ENCODE measurements at regions not wholly inside any gene's neighbourhood (a gene's known extent, or its start where the extent isn't known, plus 50 kb on each side); places are given as distances from the start of the nearest gene placed in this dataset.

DNA sequence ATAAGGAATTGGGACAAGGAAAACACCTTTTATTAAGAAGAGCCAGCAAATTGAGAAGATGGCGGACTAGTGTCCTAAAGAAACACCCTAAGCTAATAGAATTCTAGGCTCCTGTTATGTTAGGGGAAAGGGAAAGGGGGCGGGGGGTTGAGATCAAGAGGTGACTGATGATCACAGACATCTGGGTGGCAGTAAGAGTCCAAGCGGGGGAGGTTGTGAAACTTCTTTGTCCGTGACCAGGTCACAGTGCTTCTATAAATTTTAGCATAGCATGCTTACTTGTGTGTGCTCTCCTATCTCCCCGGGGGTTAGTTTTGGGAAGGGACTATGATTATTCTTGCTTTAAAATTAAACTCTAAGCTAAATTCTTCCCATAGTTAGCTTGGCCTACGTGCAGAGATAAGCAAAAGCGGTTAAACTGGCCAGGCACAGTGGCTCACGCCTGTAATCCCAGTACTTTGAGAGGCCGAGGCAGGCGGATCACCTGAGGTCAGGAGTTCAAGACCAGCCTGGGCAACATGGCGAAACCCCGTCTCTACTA lies 262.1 kb downstream of the SKIDA1 start:
- DNase-seq (ENCODE audit: low read depth) = no peak

DNA sequence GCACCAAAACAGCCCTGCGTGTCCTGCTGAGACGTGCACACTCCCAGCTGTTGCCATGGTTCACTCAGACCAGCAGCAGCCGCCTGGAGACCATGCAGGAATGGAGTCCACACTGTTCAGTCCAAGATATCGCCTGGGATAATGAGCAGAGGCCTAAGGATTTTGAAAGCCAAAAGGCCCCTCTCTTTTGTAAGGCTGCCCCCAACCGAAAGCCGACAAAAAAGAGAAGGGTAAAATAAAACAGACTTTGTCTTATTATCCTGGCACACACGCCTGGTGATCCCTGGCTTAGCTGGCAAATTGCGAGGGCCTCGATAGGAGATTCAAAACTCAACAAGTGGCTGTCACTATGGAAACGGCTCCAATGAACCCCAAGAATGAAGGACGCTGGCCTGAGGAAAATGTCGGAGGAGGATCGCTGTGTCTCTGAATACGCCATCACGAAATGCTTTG lies 263.6 kb downstream of the SKIDA1 start:
- DNase-seq (ENCODE audit: low read depth) = no peak

DNA sequence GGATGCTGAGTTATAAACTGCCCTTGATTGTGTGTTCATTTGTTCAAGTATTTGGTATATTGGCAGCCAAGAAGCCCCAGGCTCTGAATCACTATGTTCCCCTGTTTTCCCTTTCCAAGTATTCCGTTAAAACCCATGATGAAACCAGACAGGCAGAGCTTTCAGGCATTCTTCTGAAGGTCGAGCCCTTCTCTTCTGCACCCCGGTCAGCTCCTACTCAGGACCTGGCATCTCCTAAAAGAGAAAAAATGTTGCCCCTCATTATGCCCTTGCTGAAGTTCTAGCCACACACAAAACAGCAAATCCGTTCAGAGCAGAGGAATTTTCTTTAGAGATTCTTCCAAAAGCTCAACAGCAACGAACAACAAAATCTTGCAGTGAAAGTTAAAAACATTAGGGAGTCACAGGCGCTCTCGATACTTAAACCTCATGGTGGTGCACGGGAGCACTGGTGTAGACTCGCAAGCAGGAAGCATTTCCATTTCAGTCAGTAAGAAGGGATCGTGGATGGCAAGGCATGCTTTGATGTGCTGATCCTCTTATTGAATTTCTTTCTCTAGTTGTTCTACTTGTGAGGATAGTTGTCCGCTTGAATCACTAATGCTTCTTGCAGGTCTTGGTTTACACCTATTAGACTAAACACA lies 264.9 kb downstream of the SKIDA1 start:
- DNase-seq (ENCODE audit: low read depth) = no peak

DNA sequence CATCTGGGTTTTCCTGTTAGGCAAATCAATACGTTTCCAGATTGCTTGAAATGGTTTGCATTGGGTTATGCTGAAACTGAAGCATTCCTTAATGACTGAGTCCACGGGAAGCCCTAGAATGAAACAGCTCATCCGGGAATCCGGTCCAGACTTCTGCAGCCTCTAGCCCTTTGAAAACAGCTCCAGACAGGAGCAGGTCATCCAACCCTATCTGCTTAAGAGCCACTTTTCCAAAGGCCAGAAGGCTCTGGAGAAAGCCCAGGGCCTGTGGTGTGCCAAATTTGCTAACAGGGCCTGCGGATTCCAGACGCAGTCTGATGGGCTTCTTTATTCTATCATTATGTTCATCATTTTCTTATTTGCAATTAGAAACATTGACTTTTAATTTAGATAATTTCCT lies 265.4 kb downstream of the SKIDA1 start:
- DNase-seq (ENCODE audit: low read depth) = no peak

DNA sequence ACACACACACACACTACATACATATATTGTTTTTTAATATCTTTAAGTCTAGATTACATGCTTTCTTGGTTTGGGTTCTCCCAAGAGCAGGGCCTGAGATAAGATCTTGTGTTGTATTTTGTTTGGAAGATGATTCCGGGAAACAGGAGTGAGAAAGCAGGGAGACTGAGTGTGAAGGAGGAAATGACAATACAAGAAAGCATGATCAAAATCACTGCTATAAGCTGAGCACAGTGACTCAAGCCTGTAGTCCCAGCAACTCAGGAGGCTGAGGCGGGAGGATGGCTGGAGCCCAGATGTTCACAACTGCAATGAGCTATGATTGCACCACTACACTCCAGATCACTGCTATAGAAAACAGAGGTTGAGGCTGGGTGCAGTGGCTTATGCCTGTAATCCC lies 267.6 kb downstream of the SKIDA1 start:
- no peak for DNase-seq (ENCODE audit: low read depth)

DNA sequence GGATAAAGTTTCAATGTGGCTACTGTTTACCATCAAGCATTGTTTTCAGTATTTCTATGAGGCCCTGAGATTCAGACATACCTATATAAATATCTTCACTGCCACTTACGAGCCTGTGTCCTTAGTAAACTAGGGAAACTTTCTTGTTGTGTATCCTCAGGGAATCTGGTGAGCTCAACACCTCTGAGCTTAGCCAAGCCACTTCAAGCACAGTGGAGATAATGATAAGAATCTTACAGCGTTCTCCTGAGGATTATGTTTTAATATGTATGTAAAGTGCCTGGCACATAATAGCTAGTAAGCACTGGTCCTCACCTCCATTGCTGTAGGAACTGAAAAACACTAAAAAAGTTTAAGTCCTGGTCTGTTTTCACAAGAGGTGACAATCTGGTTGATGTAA lies 268.3 kb downstream of the SKIDA1 start:
- DNase-seq (ENCODE audit: low read depth) = no peak

DNA sequence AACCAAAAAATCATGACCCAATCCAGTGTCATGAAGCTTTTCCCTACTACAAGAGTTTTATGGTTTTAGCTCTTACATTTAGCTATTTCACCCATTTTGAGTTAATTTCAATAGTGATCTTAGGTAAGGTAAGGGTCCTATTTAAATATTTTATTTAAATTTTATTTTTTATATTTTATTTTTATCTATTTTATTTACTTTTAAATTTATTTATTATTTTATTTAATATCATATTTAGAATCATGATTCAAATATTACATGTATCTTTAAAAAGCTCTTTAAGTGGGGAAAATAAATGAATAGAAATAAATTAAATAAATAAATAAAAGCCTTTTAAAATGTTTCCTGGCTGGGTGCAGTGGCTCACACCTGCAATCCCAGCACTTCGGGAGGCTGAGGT lies 276.0 kb downstream of the SKIDA1 start:
- no peak for DNase-seq (ENCODE audit: low read depth)

DNA sequence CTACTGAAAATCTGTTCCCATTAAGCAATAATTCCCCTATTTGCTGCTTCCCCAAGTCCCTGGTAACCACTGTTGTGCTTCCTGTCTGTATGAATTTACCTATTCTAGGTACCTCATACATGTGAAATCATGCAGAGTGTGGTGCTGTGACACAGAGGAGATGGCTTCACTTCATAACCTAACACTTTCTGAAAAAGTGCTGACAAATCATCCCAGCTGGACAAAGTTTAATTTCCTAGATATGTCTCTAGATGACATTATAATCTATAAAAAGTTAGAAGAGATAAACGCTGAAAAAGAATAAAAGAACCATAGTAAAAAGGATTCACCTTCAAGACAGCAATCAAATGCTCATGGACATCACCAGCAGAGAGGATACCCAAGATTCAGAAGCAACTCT lies 277.9 kb downstream of the SKIDA1 start:
- DNase-seq (ENCODE audit: low read depth) = no peak

DNA sequence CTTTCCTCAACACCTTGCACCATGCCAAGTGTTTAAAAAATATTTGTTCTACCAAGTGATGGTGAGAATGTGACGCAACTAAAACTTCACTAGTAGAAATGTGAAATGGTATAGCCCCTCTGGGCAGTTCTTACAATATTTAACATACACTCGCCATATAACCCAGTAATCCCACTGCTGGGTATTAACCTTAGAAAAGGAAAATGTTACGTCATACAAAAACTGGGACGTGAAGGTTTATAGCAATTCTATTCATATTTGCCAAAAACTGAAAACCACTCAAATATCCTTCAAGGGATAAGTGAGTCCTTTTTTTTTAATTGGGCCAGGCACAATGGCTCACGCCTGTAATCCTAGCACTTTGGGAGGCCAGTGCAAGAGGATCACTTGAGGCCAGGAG lies 279.3 kb downstream of the SKIDA1 start:
- DNase-seq (ENCODE audit: low read depth) = no peak

DNA sequence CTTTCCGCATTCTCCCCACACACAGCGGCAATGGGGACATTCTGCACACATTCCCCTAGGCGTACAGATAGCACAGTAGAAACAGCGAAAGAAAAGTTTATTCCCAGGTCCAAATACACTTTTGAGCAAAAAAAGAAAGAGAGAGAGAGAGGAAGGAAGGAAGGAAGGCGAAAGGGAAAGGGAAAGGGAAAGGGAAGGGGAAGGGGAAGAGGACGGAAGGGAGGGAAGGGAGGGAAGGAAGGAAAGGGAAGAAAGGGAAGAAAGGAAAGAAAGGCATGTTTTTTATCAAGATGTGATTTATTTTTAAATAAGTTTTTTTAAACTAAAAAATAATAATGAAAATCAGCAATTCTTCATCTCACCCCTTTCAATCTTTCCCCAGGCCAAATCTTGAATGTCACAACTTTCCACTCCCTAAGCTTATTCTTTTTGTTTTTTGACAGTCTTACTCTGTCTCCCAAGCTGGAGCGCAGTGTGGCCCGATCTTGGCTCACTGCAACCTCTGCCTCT lies 281.7 kb downstream of the SKIDA1 start:
- no peak for DNase-seq (ENCODE audit: low read depth)

DNA sequence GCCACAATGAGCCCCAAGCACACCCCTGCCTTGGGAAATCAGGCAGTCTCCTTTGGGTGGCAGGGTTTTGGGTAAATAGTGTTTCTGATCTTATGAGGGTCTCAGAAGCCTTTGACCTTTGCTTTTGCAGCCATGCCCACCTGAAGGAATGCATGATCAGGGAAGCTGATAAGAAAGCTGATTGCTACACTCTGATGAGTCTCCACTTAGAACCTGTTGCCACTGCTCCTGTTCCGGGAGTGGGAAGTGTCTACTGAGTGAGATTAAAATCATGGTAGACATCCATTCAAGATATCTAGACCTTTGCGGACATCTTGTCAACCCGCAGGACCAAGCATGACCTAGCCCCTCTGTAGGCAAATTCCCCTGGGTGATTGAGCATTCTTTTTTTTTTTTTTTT lies 282.6 kb downstream of the SKIDA1 start:
- no peak for DNase-seq (ENCODE audit: low read depth)

DNA sequence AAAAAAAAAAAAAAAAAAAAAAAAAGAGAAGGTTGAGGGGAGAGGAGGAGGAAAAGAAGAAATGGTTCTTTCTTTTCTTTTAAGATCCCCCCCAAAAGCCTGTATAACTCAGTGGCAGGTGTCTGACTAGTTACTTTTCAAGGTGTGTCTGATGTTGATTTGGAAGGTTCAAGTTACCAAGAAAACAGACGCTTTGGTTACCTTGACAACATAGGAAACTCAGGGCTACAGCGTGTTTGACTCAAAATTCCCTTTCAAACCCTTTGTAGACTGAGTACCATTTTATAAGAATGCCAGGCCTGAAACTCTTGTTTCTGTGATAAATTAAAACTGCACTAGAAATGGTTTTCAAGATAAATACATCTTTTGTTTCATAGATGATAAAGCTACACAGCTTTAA lies 286.8 kb downstream of the SKIDA1 start:
- no peak for DNase-seq (ENCODE audit: low read depth)

DNA sequence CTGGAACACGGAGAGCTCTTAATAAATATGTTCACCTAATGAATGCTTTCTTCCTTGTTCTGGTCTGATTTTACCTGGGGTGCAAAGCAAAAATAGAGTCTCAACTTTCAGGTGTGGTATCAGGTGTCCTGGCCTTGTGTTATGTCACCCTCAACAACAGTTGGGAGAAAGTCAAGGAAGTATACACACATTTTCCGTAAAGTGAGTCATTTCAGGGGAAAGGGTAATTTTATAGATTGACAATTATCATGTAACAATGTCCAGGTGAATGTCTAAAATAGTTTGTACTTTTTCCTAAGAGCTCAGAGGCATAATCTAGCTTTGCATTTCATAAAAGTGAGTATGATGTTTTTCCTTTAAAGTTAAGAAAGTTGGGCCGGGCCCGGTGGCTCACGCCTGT lies 287.4 kb downstream of the SKIDA1 start:
- peak; percentile 24 for DNase-seq (ENCODE audit: low read depth)

DNA sequence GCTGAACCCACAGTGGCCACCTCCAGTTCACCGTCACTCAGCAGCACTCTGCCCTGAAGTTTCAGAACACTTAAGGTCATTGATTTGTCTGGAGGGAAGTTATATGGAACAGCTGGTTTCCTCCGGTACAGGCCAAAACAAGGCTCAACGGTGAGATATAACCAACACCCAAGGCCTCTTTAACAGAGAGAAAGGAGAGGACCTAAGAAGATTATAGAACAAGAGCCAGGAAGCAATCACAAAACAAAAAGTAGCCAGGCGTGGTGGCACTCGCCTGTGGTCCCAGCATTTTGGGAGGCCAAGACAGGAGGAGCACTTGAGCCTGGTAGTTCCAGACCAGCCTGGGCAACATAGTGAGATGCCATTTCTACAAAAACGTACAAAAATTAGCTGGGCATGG lies 290.7 kb downstream of the SKIDA1 start:
- DNase-seq (ENCODE audit: low read depth) = no peak

DNA sequence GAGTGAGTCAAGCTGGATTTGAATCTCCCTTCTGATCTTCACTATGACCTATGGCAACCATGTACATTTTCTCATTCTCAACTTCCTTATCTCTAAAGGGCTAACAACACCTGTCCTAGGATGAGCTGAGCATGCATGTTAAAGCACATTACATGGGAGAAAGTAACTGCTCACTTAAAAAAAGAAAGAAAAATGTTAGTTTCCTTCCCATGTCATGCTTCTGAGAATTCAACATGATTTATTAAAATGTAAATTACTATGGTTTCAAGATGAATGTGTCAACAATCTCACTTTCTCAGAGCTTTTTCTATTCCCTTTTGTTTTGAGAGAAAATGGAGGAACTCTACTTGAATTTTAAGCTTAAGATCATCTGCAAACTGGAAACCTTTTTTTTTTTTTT lies 295.3 kb downstream of the SKIDA1 start:
- DNase-seq (ENCODE audit: low read depth) = no peak

DNA sequence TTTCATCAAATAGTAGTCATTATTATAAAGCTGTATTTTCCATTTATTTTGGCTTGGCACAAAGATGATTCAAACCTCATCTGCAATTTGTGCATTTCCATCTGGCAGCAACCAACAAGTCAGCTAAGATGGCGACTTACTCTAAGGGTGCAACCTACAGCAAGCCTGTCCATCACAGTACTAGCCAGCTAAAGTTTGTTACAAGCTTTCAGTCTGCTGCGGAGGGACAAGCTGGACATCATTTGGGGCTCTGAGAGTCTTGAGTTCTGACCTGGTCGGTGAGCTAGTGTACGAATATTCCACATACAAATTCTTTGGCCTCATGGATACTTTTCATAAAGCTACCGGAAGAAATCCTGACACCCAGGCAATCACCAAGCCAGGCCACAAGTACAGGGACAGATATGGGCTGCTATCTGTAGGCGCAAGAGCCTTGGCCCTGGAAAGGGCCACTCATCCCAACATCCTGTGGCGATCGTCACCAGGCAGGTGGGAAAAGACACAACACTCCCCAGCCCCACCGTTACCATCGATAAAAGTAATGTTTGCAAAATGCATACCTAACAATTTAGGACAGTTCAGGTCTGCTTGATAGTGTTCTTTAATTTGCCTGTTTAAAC lies 307.6 kb downstream of the SKIDA1 start:
- no peak for DNase-seq (ENCODE audit: low read depth)

DNA sequence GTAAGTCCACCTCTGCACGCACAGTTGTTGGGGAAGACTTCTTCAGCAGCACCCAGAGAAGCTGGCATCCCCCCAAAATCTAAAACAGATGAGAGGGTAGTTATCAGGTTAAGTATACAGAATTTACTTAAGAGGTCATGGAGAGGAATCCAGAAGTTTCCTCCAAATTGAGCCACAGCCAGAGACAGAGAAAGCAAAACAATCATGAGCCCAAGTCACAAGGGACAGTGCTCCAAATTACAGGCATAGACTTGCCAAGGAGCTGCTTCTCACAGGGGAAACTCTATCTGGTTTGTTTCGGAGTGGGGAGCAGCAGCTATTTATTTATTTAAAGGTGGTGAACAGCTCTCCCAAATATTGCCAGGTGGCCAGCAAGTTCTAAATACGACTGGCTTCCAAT lies 308.4 kb downstream of the SKIDA1 start:
- no peak for DNase-seq (ENCODE audit: low read depth)

DNA sequence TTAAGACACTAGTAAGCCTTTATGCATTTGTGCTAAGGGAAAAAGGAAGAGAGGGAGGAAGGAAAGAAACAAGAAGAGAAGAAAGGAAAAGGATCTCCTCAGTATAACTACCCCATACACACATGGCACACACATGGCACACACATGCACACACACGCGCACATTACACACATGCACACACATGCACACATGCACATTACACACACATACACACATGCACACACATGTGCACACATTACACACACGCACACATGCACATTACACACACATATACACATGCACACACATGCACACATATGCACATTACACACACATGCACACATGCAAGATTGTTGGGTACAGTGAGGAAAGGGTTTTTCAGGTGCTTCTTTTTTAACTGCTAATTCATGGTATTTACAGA lies 311.2 kb downstream of the SKIDA1 start:
- DNase-seq (ENCODE audit: low read depth) = no peak

DNA sequence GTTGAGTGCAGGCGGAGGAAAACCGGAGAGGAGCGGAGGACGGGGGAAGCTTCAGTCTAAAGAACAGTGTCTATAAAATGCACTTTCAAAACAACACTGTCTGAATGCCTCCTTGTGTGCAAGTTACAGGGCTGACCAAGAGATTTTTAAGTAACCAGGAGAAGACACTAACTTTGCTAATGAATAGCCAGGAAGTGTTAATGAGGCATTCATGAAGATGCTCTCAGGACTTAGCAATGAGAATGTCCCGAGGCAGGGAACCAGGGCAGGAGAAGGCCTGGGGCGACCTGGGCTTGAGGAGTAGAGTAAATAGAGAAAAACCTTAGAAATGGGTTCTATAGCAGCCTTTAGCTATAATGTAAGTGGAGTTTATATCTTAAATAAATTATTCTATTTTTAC lies 312.1 kb downstream of the SKIDA1 start:
- peak; percentile 4 for DNase-seq (ENCODE audit: low read depth)

DNA sequence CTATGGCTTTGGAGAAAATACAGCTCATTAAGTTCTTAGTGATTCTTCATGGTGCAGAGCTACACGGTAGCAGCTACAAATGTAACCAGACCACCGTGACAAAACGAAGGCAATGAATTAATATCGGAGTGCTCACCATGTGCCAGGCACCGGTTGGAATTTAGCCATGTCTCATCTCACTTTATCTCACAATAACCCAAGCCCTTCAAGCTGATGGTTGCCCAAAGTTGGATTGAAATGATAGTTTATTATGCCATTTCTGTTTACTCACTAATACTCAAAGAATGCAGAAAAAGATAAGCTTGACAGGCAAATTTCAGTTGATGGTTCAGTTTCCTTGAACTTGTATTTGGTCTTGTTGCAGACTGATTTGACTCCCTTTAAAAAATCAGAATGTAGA lies 312.6 kb downstream of the SKIDA1 start:
- no peak for DNase-seq (ENCODE audit: low read depth)

DNA sequence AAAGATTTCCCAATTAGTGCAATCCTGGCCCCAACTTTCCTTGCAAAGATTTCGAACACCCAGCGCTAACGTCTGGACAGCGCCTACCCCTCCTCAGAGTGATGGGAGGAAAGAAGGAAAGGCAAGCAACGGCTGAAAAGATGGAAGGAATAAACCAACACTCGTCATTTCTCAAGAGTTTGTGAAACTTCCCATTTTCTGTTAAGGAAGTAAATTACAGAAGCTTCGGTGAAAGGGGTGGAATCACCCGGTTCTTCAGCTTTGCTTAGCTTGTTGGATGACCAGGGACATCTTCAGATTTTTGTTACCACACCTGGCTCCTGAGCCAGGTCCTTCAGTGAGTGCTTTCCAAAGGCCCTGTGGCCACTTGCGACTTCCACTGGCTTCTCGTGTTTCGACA lies 313.1 kb downstream of the SKIDA1 start:
- no peak for DNase-seq (ENCODE audit: low read depth)

DNA sequence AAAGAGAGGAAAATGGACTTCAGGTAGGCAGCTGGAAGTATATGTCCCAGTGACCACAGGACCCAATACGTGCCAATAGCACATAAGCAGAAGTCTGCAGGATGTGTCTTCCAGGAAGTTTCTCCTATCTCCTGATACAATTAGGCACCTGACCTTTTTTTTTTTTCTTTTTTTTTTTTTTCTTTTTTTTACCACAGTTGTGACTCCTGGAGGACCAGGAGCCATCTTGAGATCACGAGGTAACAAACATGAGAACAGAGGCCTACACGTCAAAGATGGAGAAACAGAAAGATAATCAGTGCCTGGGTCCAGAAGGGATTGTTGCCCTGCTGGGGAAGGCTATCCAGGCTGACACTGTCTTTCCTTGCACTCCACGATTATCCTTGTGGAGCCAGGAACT lies 312.4 kb upstream of the NEBL start:
- DNase-seq (ENCODE audit: low read depth) = no peak

DNA sequence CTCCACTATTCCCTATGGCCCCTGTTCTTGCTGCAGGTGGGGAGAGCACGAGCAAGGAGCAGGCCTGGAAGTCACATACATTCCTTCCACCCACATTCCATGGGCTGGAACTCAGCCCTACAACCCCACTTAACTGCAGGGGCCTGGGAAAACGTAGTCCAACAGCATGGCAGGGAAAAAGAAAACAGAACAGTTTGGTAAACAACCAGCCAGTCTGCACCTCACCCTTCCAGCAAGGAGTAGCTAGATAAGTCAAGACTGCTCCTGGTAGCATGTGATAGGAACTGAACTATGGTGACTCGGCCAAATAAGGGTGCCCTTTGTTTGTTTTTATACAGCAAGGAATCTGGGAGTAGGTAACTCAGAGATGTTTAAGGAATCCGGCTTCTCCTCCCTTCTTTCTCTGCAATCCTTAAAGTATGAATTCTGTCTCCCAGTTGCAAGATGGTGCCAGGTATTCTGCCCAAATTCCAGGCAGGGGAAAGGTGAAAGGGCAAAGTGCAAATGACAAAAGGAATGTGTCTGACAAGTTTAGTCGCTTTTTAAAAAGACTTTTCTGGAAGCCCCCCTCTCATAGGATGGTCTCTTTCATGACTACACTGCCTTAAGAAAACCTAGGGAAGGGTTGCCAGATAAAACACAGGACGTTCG lies 311.7 kb upstream of the NEBL start:
- DNase-seq (ENCODE audit: low read depth) = peak; percentile 5

Measured in renal cortical epithelial cell (primary cell).